ENCODE measurements at regions not wholly inside any gene's neighbourhood (a gene's known extent, or its start where the extent isn't known, plus 50 kb on each side); places are given as distances from the start of the nearest gene placed in this dataset.

DNA sequence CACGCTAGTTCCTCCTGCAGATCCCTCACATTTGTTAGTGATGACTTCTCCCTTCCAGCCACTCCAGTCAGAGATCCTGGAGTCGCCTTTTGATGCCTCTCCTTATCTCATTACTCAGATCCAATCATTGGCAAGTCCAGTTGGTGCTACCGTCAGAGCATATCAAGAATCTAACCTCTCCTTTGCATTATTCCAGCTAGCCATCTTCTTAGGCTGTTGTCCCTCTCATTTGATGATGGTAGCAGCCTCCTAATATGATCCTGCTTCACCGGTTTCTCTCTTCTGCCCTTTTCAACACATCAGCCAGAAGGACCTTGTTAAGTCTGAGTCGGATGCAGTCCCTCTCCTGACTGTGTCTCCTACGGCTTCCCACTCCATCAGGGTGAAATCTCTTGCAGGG is 305.6 kb downstream of the THBS2 start:
- no peak for TF ChIP-seq POLR2A (IDR thresholded peaks at IDR 0.05)
- TF ChIP-seq, protein P1, sequence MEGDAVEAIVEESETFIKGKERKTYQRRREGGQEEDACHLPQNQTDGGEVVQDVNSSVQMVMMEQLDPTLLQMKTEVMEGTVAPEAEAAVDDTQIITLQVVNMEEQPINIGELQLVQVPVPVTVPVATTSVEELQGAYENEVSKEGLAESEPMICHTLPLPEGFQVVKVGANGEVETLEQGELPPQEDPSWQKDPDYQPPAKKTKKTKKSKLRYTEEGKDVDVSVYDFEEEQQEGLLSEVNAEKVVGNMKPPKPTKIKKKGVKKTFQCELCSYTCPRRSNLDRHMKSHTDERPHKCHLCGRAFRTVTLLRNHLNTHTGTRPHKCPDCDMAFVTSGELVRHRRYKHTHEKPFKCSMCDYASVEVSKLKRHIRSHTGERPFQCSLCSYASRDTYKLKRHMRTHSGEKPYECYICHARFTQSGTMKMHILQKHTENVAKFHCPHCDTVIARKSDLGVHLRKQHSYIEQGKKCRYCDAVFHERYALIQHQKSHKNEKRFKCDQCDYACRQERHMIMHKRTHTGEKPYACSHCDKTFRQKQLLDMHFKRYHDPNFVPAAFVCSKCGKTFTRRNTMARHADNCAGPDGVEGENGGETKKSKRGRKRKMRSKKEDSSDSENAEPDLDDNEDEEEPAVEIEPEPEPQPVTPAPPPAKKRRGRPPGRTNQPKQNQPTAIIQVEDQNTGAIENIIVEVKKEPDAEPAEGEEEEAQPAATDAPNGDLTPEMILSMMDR (IDR thresholded peaks at IDR 0.05), result no peak

Data from heart left ventricle (tissue), 13 donors.